Stimulated activated CD4-positive, alpha-beta T cell treated with anti-CD3 and anti-CD28 coated beads, Interleukin-1b, Interleukin-23, amount 100 ng/mL, for 1 hour (primary cell): ENCODE measurements at regions not wholly inside any gene's neighbourhood (a gene's known extent, or its start where the extent isn't known, plus 50 kb on each side); places are given as distances from the start of the nearest gene placed in this dataset.

Source experiments
- DNase-seq, 2 donors: peaks; one replicate each; pipeline ENCODE4 v3.0.0-alpha.2; 2020; ENCODE audit warnings: low read depth in 2 of 2

GRCh38 chr4:178275671-178276360 lies 833.6 kb upstream of the AGA start:
- DNase-seq: no peak

DNA sequence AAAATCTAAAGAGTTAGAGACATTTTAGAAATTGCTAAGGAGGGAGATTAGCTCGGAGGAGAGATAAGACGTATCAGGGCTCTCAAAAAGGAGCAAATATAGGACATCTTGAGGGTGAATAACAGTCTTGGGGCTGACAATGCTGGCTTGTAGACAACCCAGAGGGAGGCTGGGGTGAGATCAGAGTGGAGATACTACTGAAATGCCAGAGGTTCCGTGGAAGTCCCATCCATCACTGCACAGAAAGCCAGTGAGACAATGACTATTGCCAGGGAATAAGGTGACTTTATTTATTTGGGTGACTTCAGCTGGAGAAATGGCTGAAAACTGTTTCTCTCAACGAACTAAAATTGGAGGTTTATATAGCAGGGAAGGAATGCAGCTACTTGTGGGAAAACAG lies 838.1 kb upstream of the AGA start:
- DNase-seq: no peak

GRCh38 chr4:178288462-178288861 lies 846.2 kb upstream of the AGA start:
- DNase-seq: no peak

GRCh38 chr4:178293601-178294000 lies 851.4 kb upstream of the AGA start:
- no peak for DNase-seq

- DNase-seq: no peak
These were observed 854.4 kb upstream of the AGA start for GRCh38 chr4:178296669-178297068.

GRCh38 chr4:178306565-178306964 lies 864.3 kb upstream of the AGA start:
- no peak for DNase-seq

- DNase-seq: no peak
These were observed 867.7 kb upstream of the AGA start for GRCh38 chr4:178309890-178310289.

DNA sequence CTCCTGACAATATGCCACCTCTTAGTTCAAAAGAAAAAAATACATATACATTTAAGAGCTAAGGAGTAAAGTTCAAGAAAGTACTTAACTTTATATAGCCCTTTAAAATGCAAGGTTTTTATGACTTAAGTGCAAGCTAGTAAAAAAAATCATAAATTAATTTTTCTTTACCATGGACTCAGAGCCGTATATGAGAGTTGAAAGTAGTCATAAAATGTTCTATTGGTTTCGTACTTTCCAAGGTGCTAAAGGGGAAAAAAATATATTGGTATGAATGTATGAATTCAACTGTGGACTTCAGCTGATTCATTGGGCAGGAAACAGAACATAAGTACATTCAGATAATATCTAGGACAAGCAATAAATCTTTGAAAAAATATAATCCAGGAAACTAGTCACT lies 869.8 kb upstream of the AGA start:
- DNase-seq: no peak

GRCh38 chr4:178314287-178314686 lies 872.0 kb upstream of the AGA start:
- no peak for DNase-seq

GRCh38 chr4:178316211-178316610 lies 874.0 kb upstream of the AGA start:
- DNase-seq: no peak

DNA sequence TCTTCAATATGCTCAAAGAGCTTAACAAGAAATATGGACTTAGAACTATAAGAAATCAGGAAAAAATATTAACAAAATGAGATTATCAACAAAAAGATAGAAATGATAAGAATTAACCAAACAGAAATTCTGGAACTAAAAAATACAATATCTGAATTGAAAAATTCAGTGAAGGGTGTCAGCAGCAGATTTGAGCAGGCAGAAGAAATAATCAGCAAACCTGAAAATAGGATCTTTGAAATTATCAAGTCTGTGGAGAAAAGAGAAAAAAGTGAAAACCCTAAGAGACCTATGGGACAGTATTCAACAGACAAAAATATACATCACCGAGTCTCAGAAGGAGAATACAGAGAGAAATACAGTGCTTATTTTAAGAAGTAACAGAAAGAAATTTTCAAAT lies 877.8 kb upstream of the AGA start:
- DNase-seq: no peak

- DNase-seq: no peak
These were observed 880.4 kb upstream of the AGA start for GRCh38 chr4:178322524-178323183.

GRCh38 chr4:178329226-178329872 lies 887.1 kb upstream of the AGA start:
- no peak for DNase-seq

DNA sequence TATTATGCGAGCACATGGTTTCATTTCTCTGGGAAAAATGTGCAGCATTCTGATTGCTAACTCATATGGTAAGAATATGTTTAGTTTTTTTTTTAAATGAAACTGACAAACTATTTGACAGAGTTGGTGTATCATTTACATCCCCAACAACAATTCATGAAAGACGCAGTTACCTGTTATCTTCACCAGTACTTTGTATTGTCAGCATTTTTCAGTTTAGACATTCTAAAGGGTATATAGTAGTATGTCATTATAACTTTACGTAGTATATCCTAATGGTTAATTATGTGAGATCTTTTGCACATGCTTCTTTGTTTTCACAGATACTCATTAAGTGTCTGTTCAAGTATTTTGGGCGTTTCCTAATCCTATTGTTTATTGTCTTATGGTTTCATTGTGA lies 891.1 kb upstream of the AGA start:
- DNase-seq: no peak

GRCh38 chr4:178339769-178340168 lies 897.5 kb upstream of the AGA start:
- DNase-seq: no peak

DNA sequence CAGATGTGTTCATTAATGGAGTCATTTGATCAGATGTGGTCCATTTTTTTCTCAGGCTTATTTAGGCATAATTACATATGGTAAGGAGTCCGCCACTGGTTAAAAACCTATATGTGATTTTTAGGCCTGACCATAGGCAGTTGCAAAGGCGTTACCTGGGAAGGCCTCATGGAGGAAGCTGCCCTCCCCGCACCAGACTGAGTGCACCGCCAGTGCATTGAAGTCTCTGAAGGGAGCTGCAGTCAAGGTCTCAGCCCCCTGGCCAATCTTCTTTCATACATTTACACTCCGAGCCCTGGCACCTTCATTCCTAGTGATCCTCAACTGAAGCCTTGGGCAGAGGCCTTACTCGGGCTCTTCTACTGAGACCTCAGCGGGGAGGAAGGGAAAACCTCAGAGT lies 898.2 kb upstream of the AGA start:
- no peak for DNase-seq

DNA sequence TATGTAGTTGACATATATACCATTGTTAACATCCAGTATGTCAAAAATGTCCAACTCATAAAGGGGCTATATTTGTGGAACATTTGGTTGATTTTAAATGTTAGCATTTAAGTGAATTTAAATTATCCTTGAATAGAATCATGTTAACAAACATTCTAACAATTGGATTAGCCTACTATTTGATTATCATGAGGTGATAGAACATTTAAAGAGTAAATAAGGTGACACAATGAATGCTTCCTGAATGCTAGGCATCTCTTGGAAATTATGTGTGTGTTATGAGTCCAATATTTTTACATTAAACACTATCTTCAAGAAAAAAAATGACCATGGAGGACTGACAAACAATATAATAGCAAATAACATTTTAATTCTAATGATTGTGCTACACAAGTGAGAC lies 901.9 kb upstream of the AGA start:
- no peak for DNase-seq

DNA sequence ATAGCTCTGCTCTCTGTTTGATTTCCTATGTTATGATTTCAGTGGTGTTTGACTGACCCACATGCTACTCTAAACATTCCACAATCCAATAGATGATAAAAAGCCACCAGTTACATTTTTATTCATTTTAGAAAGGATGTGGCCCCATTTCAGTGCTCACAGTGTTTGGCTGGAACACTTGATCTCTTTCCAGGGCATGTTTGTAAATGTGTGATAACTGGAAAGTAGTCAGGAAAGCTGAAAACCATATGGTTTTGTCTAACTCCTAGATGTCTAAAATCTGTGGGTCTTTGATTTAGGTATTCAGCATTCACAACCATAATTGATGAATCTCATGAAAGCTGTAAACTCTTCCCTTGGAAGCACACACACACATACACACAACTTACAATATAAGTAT lies 904.9 kb upstream of the AGA start:
- no peak for DNase-seq

GRCh38 chr4:178349601-178350000 lies 907.4 kb upstream of the AGA start:
- no peak for DNase-seq

DNA sequence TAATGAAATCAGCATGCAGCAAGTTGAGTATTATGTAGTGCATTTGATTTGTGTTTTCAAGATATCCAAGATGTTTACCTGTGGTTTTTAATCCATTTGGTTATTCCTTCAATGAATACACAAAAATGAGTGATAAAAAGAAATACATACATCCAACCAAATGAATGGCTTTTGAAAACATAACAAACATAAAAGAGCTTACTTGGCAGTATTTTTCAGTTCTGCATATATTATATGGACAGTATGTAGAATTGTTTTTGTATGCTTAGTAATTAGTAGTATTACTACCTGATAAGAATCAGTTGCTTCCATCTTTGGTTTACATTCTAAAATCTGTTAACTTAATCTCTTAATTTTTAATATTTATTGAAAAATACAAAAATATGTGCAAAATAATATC lies 908.9 kb upstream of the AGA start:
- no peak for DNase-seq

- DNase-seq: no peak
These were observed 914.5 kb upstream of the AGA start for GRCh38 chr4:178356725-178357124.

- no peak for DNase-seq
These were observed 943.2 kb upstream of the AGA start for GRCh38 chr4:178385481-178385880.

DNA sequence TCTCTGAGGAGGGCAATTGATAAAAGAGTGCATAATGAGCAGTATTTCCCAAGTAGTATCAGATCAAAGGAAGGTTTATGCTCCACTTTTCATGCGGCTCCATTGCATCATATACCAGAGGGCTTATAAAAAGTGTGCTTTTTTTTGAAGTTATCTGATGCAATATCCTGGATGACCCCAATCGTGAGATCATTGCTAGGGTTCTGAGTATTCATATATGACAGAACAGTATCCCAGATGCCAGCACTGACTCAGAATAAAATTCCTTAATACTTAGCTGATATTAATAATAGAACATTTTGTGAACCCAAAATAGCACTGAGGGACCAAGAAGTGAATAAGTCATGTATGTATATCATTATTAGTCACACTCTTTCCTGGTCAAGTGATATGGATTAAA lies 945.5 kb upstream of the AGA start:
- DNase-seq: no peak
